ENCODE measurements at regions not wholly inside any gene's neighbourhood (a gene's known extent, or its start where the extent isn't known, plus 50 kb on each side); places are given as distances from the start of the nearest gene placed in this dataset.

DNA sequence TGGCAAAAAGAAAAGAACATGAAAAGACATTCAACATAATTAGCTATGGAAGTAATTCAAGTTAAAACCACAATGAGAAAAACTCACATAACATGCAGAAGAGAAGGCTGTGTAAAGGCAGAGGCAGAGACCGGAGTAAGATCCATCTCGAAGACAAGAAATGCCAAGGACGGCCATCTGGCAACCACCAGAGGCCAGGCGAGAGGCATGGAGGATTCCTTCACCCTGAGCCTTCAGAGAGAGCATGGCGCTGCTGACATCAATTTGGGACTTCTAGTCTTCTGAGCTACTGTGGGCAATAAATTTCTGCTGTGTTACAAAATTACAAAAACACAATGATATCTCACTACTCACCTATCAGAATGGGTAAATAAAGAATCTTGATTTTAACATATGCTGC is 381.0 kb downstream of the TSHZ3 start:
- TF ChIP-seq, protein P1, sequence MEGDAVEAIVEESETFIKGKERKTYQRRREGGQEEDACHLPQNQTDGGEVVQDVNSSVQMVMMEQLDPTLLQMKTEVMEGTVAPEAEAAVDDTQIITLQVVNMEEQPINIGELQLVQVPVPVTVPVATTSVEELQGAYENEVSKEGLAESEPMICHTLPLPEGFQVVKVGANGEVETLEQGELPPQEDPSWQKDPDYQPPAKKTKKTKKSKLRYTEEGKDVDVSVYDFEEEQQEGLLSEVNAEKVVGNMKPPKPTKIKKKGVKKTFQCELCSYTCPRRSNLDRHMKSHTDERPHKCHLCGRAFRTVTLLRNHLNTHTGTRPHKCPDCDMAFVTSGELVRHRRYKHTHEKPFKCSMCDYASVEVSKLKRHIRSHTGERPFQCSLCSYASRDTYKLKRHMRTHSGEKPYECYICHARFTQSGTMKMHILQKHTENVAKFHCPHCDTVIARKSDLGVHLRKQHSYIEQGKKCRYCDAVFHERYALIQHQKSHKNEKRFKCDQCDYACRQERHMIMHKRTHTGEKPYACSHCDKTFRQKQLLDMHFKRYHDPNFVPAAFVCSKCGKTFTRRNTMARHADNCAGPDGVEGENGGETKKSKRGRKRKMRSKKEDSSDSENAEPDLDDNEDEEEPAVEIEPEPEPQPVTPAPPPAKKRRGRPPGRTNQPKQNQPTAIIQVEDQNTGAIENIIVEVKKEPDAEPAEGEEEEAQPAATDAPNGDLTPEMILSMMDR (IDR thresholded peaks at IDR 0.05): peak; percentile 73
- no peak for TF ChIP-seq POLR2AphosphoS5 (IDR thresholded peaks at IDR 0.05; ENCODE audit: low read depth, low read length)
- no peak for TF ChIP-seq TCF7L2 (IDR thresholded peaks at IDR 0.05; ENCODE audit: low read depth, low read length)

Measured in Panc1 (cell line).